ENCODE measurements at regions not wholly inside any gene's neighbourhood (a gene's known extent, or its start where the extent isn't known, plus 50 kb on each side); places are given as distances from the start of the nearest gene placed in this dataset.

- TF ChIP-seq CTCF (IDR thresholded peaks at IDR 0.05), result no peak
- no peak for TF ChIP-seq EZH2phosphoT487 (IDR thresholded peaks at IDR 0.05; ENCODE audit: borderline replicate concordance, low read depth)
- no peak for TF ChIP-seq MXI1 (IDR thresholded peaks at IDR 0.05; ENCODE audit: low read depth, low read length)
- TF ChIP-seq USF1 (IDR thresholded peaks at IDR 0.05; ENCODE audit: borderline replicate concordance, low read depth), result no peak
- no peak for TF ChIP-seq RFX5 (IDR thresholded peaks at IDR 0.05; ENCODE audit: low read length)
- TF ChIP-seq MAX (IDR thresholded peaks at IDR 0.05; ENCODE audit: low read depth), result no peak
- TF ChIP-seq USF2 (IDR thresholded peaks at IDR 0.05; ENCODE audit: borderline replicate concordance, low read depth, low read length), result no peak
- no peak for TF ChIP-seq RCOR1 (IDR thresholded peaks at IDR 0.05; ENCODE audit: low read length)
- no peak for TF ChIP-seq REST (IDR thresholded peaks at IDR 0.05; ENCODE audit: low read depth, low read length)
- TF ChIP-seq SMC3 (IDR thresholded peaks at IDR 0.05; ENCODE audit: low read depth, low read length), result no peak
- no peak for TF ChIP-seq RAD21 (IDR thresholded peaks at IDR 0.05; ENCODE audit: low read length)
These were observed 78.8 kb upstream of the PELI1 start for GRCh38 chr2:64223055-64223454.

Measured in SK-N-SH (cell line).